ENCODE measurements at regions not wholly inside any gene's neighbourhood (a gene's known extent, or its start where the extent isn't known, plus 50 kb on each side); places are given as distances from the start of the nearest gene placed in this dataset.

DNA sequence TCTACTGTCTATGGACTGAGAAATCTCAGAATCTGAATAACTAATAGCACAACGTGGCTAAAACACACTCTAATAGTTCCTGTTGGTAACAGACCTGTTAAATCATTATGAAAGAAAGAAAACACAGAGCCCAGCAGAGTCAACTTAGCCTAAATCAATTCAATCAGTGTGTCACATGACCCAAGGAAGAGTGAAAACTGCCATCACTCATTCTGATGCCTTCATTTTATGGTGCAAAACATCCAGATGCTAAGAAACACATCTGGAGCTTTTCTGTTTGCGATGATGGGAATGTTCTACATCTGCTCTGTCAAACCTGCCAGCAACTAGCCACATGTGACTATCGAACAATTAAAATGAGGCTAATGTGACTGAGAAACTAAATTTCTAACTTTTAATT lies 295.7 kb upstream of the TRIB2 start:
- intact Hi-C loops (cut with DNase I; ENCODE audit: low total_unique reads) = no loop called here
- no peaks in the 10 kb centered on the region for H3K36me3 ChIP-seq
- no peak overlapping the region for H3K27ac ChIP-seq
- H3K4me1 ChIP-seq = peaks cover 0 to 10% (median 6%) of the 10 kb centered on the region in 4 donors
- TF ChIP-seq, protein P1, sequence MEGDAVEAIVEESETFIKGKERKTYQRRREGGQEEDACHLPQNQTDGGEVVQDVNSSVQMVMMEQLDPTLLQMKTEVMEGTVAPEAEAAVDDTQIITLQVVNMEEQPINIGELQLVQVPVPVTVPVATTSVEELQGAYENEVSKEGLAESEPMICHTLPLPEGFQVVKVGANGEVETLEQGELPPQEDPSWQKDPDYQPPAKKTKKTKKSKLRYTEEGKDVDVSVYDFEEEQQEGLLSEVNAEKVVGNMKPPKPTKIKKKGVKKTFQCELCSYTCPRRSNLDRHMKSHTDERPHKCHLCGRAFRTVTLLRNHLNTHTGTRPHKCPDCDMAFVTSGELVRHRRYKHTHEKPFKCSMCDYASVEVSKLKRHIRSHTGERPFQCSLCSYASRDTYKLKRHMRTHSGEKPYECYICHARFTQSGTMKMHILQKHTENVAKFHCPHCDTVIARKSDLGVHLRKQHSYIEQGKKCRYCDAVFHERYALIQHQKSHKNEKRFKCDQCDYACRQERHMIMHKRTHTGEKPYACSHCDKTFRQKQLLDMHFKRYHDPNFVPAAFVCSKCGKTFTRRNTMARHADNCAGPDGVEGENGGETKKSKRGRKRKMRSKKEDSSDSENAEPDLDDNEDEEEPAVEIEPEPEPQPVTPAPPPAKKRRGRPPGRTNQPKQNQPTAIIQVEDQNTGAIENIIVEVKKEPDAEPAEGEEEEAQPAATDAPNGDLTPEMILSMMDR (IDR thresholded peaks at IDR 0.05) = no peak
- H3K4me3 ChIP-seq = no peak overlapping the region
- DNase-seq = no peak
- H3K9me3 ChIP-seq = no peaks in the 10 kb centered on the region
- no peaks in the 10 kb centered on the region for H3K27me3 ChIP-seq

DNA sequence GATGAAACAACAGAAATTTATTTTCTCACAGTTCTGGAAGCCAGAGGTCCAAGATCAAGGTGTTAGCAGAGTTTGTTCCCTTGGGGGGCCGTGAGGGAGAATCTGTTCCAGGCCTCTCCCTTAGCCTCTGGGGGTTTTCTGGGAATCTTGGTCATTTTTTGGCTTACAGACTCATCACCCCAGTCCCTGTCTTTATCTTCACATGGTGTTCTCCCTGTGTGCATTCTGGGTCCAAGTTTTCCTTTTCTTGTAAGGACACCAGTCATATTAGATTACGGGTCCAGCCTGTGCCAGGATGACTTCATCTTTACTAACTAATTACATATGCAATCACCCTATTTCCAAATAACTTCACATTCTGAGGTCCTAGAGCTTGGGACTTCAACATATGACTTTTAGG lies 292.5 kb upstream of the TRIB2 start:
- Histone ChIP-seq H3K27me3 (no peaks in the 10 kb centered on the region), H3K27ac (no peak overlapping the region), H3K4me1 (peaks cover 0 to 11% (median 7%) of the 10 kb centered on the region in 4 donors), H3K4me3 (no peak overlapping the region), H3K9me3 (no peaks in the 10 kb centered on the region), H3K36me3 (no peaks in the 10 kb centered on the region)
- DNase-seq = no peak
- TF ChIP-seq, protein P1 (IDR thresholded peaks at IDR 0.05) = no peak
- intact Hi-C loops (cut with DNase I; ENCODE audit: low total_unique reads) = no loop called here

GRCh38 chr2:12424809-12425208 lies 291.9 kb upstream of the TRIB2 start:
- intact Hi-C loops (cut with DNase I; ENCODE audit: low total_unique reads) = no loop called here
- H3K4me1 ChIP-seq = peaks cover 0 to 17% (median 11%) of the 10 kb centered on the region in 4 donors
- no peaks in the 10 kb centered on the region for H3K27me3 ChIP-seq
- no peaks in the 10 kb centered on the region for H3K36me3 ChIP-seq
- H3K27ac ChIP-seq = no peak overlapping the region
- H3K9me3 ChIP-seq = no peaks in the 10 kb centered on the region
- DNase-seq = no peak
- no peak overlapping the region for H3K4me3 ChIP-seq
- TF ChIP-seq, protein P1 (IDR thresholded peaks at IDR 0.05) = no peak

DNA sequence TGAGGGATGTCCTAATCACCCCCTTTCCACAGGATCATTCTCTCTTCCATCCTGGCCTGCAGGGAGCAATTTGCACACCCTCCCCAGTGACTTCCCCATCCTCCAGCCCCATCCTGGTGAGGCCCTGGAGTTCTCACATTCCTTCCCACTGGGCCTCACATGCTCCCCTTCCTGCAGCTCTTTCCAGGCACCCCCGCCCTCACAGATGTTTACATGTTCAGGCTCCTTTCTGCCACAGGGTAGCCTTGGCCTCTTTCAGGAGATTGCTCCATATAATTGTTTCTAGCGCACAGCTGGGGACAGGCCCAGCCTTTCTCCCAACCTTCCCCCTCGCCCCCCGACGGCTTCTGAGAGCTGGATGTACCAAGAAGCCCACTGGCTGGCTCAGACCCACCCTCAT lies 288.4 kb upstream of the TRIB2 start:
- H3K27me3 ChIP-seq = no peaks in the 10 kb centered on the region
- H3K4me3 ChIP-seq = no peak overlapping the region
- no peak for DNase-seq
- H3K36me3 ChIP-seq = no peaks in the 10 kb centered on the region
- peak overlapping the region; percentile 26 to 66 for H3K27ac ChIP-seq
- TF ChIP-seq, protein P1 (IDR thresholded peaks at IDR 0.05) = no peak
- peaks cover 0 to 52% (median 23%) of the 10 kb centered on the region in 4 donors for H3K4me1 ChIP-seq
- no peaks in the 10 kb centered on the region for H3K9me3 ChIP-seq
- intact Hi-C loops (cut with DNase I; ENCODE audit: low total_unique reads) = no loop called here

GRCh38 chr2:12428786-12429185 lies 287.9 kb upstream of the TRIB2 start:
- Histone ChIP-seq H3K36me3 (no peaks in the 10 kb centered on the region), H3K4me1 (peaks cover 0 to 57% (median 26%) of the 10 kb centered on the region in 4 donors), H3K4me3 (no peak overlapping the region), H3K27ac (peak overlapping the region; percentile 26 to 66), H3K27me3 (no peaks in the 10 kb centered on the region), H3K9me3 (no peaks in the 10 kb centered on the region)
- DNase-seq = no peak
- intact Hi-C loops (cut with DNase I; ENCODE audit: low total_unique reads) = no loop called here
- TF ChIP-seq, protein P1 (IDR thresholded peaks at IDR 0.05) = no peak

All from tibial artery (tissue), 4 donors.